Left kidney (tissue), 1 donor: ENCODE measurements at regions not wholly inside any gene's neighbourhood (a gene's known extent, or its start where the extent isn't known, plus 50 kb on each side); places are given as distances from the start of the nearest gene placed in this dataset.
"Not testable (repeated sequence)": the region's sequence is repeated elsewhere in the genome, so short reads cannot be mapped to it uniquely, and the experiment has no call there.

ENCODE experiments used
- DNase-seq: peaks from one replicate; pipeline ENCODE4 v3.0.0-alpha.2; 2013

GRCh38 chr2:87198422-87198821 lies 176.8 kb upstream of the PLGLB1 start:
- not testable (repeated sequence) for DNase-seq

DNA sequence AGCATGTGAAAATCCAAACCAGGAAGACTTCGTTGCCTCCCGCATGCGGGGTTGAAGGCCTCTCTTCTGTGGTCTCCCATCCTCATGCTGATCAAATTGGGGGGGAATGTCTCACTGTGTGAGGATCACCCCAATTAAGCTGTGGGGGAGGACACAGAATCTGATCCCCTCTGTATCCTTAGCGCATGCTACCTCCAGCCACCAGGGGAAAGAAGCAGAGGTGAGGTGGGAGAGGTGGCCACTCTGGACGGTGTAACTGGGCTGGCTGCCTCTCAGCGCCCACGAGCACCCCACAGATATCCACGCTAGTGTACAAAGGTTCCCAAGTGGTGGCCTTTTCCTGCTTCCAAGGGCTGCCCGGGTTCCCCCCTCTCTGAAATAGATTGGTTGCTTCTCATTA lies 177.6 kb upstream of the PLGLB1 start:
- not testable (repeated sequence) for DNase-seq

DNA sequence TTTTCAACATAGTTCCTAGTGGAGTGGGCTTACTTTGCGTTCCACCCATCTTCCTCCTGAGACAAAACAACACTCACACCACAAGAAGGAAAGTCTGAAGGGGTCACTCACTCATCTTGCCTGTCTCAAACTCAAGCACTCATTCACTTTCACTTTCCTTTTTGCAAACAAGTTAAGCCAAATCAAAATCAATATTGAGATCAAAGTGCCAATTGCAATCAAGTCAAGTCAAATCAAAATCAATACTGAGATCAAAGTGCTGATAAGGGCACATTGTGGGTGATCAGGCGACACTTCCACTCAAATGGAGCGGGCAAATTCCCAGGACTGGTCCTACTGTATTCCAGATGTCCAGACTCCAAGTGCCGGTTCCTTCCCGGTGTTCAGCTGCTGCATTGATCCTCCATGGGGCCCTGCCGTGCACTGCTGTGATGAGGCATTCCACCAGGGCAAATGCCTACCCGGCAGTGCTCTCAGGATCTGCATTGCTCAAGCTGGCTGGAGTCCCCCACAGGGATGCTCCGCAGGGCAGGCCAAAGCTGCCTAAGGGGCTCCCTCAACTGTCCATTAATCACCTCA lies 183.0 kb upstream of the PLGLB1 start:
- not testable (repeated sequence) for DNase-seq

- not testable (repeated sequence) for DNase-seq
Observed at GRCh38 chr2:87212938-87213337, 191.3 kb upstream of the PLGLB1 start.

GRCh38 chr2:87217005-87217404 lies 195.4 kb upstream of the PLGLB1 start:
- not testable (repeated sequence) for DNase-seq

DNA sequence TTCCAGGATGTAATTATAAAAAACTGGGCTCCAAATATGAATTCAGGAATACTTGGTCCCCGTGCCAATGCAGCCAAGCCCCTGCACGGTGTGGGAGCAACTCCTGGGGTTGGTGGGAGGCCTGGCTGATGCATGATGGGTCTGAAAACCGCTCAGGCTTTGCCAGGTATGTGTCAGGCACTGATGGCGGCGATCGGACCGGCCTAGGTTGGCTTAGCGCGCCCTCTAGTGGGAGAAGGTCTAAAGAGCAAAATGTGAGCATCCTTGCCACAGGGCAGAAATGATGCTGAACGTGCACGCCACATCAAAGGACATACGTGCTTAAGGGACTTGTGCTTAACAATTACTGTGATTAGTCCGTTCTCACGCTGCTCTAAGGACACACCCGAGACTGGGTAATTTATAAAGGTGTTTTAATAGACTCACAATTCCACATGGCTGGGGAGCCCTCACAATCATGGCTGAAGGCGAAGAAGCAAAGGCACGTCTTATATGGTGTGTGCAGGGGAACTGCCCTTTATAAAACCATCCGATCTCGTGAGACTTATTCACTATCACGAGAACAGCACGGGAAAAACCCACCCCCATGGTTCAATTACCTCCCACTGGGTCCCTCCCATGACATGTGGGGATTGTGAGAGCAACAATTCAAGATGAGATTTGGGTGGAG lies 196.2 kb upstream of the PLGLB1 start:
- DNase-seq = not testable (repeated sequence)

GRCh38 chr2:87220651-87221050 lies 199.0 kb upstream of the PLGLB1 start:
- DNase-seq = not testable (repeated sequence)

DNA sequence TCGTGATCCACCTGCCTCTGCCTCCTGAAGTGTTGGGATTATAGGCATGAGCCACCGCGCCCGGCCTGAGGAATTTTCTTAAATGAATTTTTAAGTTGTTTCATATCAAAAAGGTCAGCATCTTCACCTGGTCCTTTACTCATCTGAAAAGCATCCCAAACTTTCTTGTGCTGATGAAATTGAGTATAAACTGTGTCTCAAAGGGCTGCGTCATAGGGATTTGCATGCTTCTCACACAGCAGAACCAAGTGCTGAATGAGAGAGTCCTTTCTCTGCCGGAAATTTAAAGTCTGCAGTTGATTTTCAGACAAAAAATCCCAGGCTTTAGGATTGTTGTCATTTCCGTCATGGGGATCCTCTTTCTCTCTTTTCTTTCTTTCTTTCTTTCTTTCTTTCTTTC lies 200.5 kb upstream of the PLGLB1 start:
- not testable (repeated sequence) for DNase-seq

GRCh38 chr2:87223873-87224272 lies 202.2 kb upstream of the PLGLB1 start:
- not testable (repeated sequence) for DNase-seq

GRCh38 chr2:87229091-87229689 lies 207.5 kb upstream of the PLGLB1 start:
- DNase-seq = not testable (repeated sequence)

DNA sequence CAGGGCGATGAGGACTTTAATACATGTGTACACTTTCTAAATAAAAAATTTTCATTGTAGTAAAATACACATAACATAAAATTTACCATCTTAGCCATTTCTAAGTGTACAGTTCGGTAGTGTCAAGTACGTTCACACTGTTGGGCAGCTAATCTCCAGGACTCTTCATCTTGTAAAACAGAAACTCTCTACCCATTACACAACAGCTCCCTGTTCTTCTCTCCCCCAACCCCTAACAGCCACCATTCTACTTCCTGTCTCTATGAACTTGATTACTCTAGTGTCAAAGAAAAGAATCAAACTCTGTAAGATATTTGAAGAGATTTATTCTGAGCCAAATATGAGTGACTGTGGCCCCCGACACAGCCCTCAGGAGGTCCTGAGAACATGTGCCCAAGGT lies 208.3 kb upstream of the PLGLB1 start:
- not testable (repeated sequence) for DNase-seq

- DNase-seq = not testable (repeated sequence)
Observed at GRCh38 chr2:87235333-87235981, 213.8 kb upstream of the PLGLB1 start.

GRCh38 chr2:87237570-87238336 lies 216.1 kb upstream of the PLGLB1 start:
- DNase-seq = not testable (repeated sequence)

DNA sequence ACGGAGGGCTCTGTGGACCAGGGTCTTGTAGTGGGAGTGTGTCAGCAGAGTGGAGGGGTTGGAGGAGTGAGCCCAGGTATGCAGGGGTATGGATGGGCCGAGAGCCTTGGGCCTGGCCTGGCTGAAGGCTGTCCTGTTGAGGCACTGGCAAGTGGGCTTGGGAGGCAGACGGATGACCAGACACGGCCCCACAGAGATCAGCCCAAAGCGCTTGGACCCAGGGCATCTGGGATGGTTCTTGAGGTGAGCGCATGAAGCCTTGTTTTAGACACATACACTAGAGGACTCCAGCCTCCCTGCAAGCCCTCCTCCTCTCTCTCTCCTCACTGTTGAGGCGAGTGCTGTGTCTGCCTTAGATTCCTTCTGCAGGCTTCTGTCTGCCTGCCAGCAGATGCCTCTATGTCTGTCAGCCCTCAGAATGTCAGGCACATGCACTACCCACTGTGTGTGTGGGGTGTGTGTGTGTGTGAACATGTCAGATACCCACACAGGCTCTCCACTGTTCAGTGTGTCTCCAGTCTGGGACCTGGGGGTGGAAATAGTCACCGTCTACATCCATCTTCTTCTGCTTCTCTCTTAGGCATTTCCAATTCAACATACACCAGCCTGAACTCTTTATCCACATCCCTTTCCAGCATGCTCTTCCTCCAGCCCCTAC lies 218.0 kb upstream of the PLGLB1 start:
- DNase-seq = not testable (repeated sequence)

DNA sequence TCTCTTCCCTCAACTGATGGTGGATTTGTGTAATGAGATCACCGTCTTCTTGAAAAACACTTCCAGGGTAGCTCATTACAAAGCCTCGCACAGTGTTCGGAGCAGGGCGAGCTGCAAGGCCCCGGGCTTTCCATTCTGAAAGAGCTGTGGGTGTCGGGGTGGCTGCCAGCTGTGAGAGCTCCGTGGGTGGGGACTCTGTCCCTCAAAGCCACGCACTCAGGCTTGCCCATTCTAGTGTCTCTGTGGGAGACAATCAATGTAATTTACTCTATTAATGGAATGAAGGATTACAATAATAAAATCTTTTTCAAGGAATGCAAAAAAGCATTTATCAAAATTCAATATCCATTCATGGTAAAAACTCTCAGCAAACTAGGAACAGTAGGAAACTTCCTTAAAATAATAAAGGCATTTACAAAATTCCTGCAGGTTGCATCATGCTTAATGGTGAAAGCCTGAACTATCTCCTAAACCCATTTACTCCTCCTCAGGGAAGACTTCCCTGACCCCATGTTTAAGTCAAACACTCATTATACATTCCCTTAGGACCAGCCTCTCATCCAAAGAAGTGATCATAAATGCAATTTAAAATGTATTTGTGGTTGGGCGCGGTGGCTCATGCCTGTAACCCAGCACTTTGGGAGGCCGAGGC lies 224.5 kb upstream of the PLGLB1 start:
- not testable (repeated sequence) for DNase-seq

GRCh38 chr2:87252046-87252445 lies 230.4 kb upstream of the PLGLB1 start:
- DNase-seq = not testable (repeated sequence)

DNA sequence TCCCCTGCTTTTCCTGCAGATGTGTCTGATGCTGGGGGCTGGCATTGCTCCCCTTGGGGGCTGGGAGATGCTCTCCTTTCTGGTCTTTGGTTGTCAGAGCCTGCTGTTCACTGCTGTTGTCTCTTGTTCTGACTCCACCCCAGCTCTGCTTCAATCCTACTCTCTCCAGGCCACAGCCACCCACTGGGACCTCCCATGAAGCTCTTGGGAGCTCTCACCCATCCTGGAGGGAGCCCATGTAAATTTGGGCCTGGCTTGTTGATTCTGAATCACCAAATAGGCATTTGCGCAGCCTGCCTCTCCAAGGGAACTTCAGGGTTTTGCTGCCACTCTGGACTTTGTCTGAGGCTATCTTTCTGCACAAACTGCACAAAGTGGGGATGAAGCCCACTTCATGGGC lies 232.9 kb upstream of the PLGLB1 start:
- not testable (repeated sequence) for DNase-seq

GRCh38 chr2:87255410-87255809 lies 233.8 kb upstream of the PLGLB1 start:
- DNase-seq = not testable (repeated sequence)

- DNase-seq = not testable (repeated sequence)
Observed at GRCh38 chr2:87258887-87259286, 237.2 kb upstream of the PLGLB1 start.

DNA sequence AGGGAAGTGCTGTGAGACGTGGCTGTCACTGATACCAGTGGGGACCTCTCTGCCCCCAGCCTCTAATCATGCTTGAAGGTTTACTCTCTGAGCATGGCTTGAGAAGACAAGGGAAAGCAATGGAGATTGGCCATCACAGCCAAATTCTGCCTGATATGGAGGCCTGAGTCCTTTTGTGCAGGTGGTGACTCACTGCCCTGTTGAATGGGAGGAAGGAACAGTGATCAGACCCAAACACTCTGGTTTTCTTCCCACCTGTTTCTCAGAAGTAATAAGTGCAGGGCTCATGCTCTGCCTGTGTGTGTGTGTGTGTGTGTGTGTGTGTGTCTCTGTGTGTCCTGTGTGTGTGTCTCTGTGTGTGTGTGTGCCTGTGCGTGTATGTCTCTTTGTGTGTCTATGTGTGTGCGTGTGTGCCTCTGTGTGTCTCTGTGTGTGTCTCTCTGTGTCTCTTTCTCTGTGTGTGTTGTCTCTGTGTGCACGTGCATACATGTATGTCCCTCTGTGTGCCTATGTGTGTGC lies 240.6 kb upstream of the PLGLB1 start:
- DNase-seq = not testable (repeated sequence)
